Calu3 (cell line): ENCODE measurements at regions not wholly inside any gene's neighbourhood (a gene's known extent, or its start where the extent isn't known, plus 50 kb on each side); places are given as distances from the start of the nearest gene placed in this dataset.

Experiments
- BruUV-seq: library from RNA; stranded (reverse); fragments of 400-500 nt; replicated peaks from 2 replicates; lab custom pipeline; 2021; lab: Mats Ljungman, UMichigan
- CTCF ChIA-PET: fragments of 300-600 bp; sonication (Branson Sonifier 250); formaldehyde crosslinking; loops from one replicate; lab custom pipeline; 2022; ENCODE audit warnings: antibody characterized with exemption; lab: Charles Lee
- DNase-seq: peaks from one replicate; pipeline ENCODE4 v3.0.0; 2022
- H3K27ac Mint-ChIP-seq: one replicate; pipeline ENCODE4 v1.8.0; 2022; ENCODE audit warnings: mixed read lengths; ENCODE audit not compliant: unreplicated experiment
- H3K27me3 Mint-ChIP-seq: one replicate; pipeline ENCODE4 v1.8.0; 2022; ENCODE audit warnings: mixed read lengths; ENCODE audit not compliant: unreplicated experiment
- H3K36me3 Mint-ChIP-seq: one replicate; pipeline ENCODE4 v1.8.0; 2022; ENCODE audit warnings: mild to moderate bottlenecking, moderate library complexity, mixed read lengths; ENCODE audit not compliant: insufficient read depth, unreplicated experiment
- H3K4me1 Mint-ChIP-seq: one replicate; pipeline ENCODE4 v1.8.0; 2022; ENCODE audit warnings: mild to moderate bottlenecking, low read depth, mixed read lengths; ENCODE audit not compliant: unreplicated experiment
- H3K4me3 Mint-ChIP-seq: one replicate; pipeline ENCODE4 v1.8.0; 2022; ENCODE audit warnings: mild to moderate bottlenecking, low read depth, moderate library complexity, mixed read lengths; ENCODE audit not compliant: unreplicated experiment
- H3K9me3 Mint-ChIP-seq: one replicate; pipeline ENCODE4 v1.8.0; 2022; ENCODE audit warnings: low read depth, mixed read lengths; ENCODE audit not compliant: unreplicated experiment
- CTCF ChIP-seq: fragments of 200-600 bp; IDR thresholded peaks from one replicate; pipeline ENCODE4 v1.8.0; 2022; ENCODE audit warnings: antibody characterized with exemption; ENCODE audit not compliant: unreplicated experiment
- intact Hi-C: fragments of 100-400 bp; cut with micrococcal nuclease; formaldehyde crosslinking; loops from one replicate; pipeline ENCODE4 v1.10.0; 2022; ENCODE audit not compliant: unreplicated experiment

GRCh38 chr10:57754803-57755202 is 512.9 kb downstream of the IPMK start:
- peaks cover 22% of the 10 kb centered on the region for H3K4me1 Mint-ChIP-seq
- DNase-seq: no peak
- BruUV-seq: no TSS peak
- no peaks in the 10 kb centered on the region for H3K36me3 Mint-ChIP-seq
- no peak for TF ChIP-seq CTCF
- H3K27me3 Mint-ChIP-seq: no peaks in the 10 kb centered on the region
- no peak overlapping the region for H3K27ac Mint-ChIP-seq
- H3K9me3 Mint-ChIP-seq: peaks cover 3% of the 10 kb centered on the region
- no peak overlapping the region for H3K4me3 Mint-ChIP-seq
- CTCF ChIA-PET: no interaction called here
- intact Hi-C loops: no loop called here

- CTCF ChIA-PET: no interaction called here
- Mint-ChIP-seq H3K4me1 (no peaks in the 10 kb centered on the region), H3K27ac (no peak overlapping the region), H3K36me3 (no peaks in the 10 kb centered on the region), H3K9me3 (peaks cover 2% of the 10 kb centered on the region), H3K4me3 (no peak overlapping the region), H3K27me3 (no peaks in the 10 kb centered on the region)
- intact Hi-C loops: no loop called here
- DNase-seq: no peak
- BruUV-seq: no TSS peak
- TF ChIP-seq CTCF: no peak
Measured at GRCh38 chr10:57743711-57744110, 524.0 kb downstream of the IPMK start.

- no peak overlapping the region for H3K4me3 Mint-ChIP-seq
- H3K27me3 Mint-ChIP-seq: no peaks in the 10 kb centered on the region
Measured at GRCh38 chr10:57741751-57742150, 525.9 kb downstream of the IPMK start.

GRCh38 chr10:57723305-57723704 is 544.4 kb downstream of the IPMK start:
- Mint-ChIP-seq H3K36me3 (no peaks in the 10 kb centered on the region), H3K4me1 (peaks cover 18% of the 10 kb centered on the region), H3K27me3 (no peaks in the 10 kb centered on the region), H3K27ac (no peak overlapping the region), H3K4me3 (no peak overlapping the region), H3K9me3 (peaks cover 5% of the 10 kb centered on the region)
- intact Hi-C loops: no loop called here
- CTCF ChIA-PET: interaction anchor here (1.2 kb wide), 1 partner anchor 830 kb away, joined by 3 read pairs; no protein-coding TSS in a partner anchor
- BruUV-seq: no TSS peak
- no peak for DNase-seq
- TF ChIP-seq CTCF: no peak

More at GRCh38 chr10:57741751-57742150, 525.9 kb downstream of the IPMK start:
- Mint-ChIP-seq H3K36me3 (no peaks in the 10 kb centered on the region), H3K27ac (no peak overlapping the region), H3K4me1 (no peaks in the 10 kb centered on the region), H3K9me3 (peaks cover 2% of the 10 kb centered on the region)
- no peak for TF ChIP-seq CTCF
- no TSS peak for BruUV-seq
- DNase-seq: no peak
- CTCF ChIA-PET: interaction anchor here (0.6 kb wide), 1 partner anchor 219 kb away, joined by 3 read pairs; no protein-coding TSS in a partner anchor
- intact Hi-C loops: no loop called here
